ENCODE measurements at regions not wholly inside any gene's neighbourhood (a gene's known extent, or its start where the extent isn't known, plus 50 kb on each side); places are given as distances from the start of the nearest gene placed in this dataset.

GRCh38 chr2:23241121-23241520, 143.9 kb upstream of the KLHL29 start:
- H3K36me3 ChIP-seq (ENCODE audit: control insufficient read depth, insufficient read depth, low read length) = no peaks in the 10 kb centered on the region
- no peaks in the 10 kb centered on the region; the same call in 1 of the 2 replicates for H3K27me3 ChIP-seq (replicated peaks; ENCODE audit: control insufficient read depth, insufficient read depth, low read length)
- DNase-seq (ENCODE audit: extremely low read depth, insufficient read length) = no peak
- no peak for TF ChIP-seq CTCF (IDR thresholded peaks at IDR 0.05; ENCODE audit: insufficient read depth, low read length, poor library complexity, severe bottlenecking)
- no peak overlapping the region for H3K4me3 ChIP-seq (replicated peaks; ENCODE audit: low read depth, low read length)

GRCh38 chr2:23241611-23242245, 143.3 kb upstream of the KLHL29 start:
- no peak for DNase-seq (ENCODE audit: extremely low read depth, insufficient read length)
- no peak for TF ChIP-seq CTCF (IDR thresholded peaks at IDR 0.05; ENCODE audit: insufficient read depth, low read length, poor library complexity, severe bottlenecking)
- Histone ChIP-seq H3K27me3 (replicated peaks; ENCODE audit: control insufficient read depth, insufficient read depth, low read length) (no peaks in the 10 kb centered on the region; the same call in 1 of the 2 replicates), H3K36me3 (ENCODE audit: control insufficient read depth, insufficient read depth, low read length) (no peaks in the 10 kb centered on the region), H3K4me3 (replicated peaks; ENCODE audit: low read depth, low read length) (no peak overlapping the region)

- TF ChIP-seq CTCF (IDR thresholded peaks at IDR 0.05; ENCODE audit: insufficient read depth, low read length, poor library complexity, severe bottlenecking) = no peak
- H3K4me3 ChIP-seq (replicated peaks; ENCODE audit: low read depth, low read length) = no peak overlapping the region
- DNase-seq (ENCODE audit: extremely low read depth, insufficient read length) = no peak
- no peaks in the 10 kb centered on the region; the same call in 1 of the 2 replicates for H3K27me3 ChIP-seq (replicated peaks; ENCODE audit: control insufficient read depth, insufficient read depth, low read length)
- H3K36me3 ChIP-seq (ENCODE audit: control insufficient read depth, insufficient read depth, low read length) = no peaks in the 10 kb centered on the region
Observed at GRCh38 chr2:23243073-23243659, 141.8 kb upstream of the KLHL29 start.

- no peak for TF ChIP-seq CTCF (IDR thresholded peaks at IDR 0.05; ENCODE audit: insufficient read depth, low read length, poor library complexity, severe bottlenecking)
- DNase-seq (ENCODE audit: extremely low read depth, insufficient read length) = no peak
- H3K27me3 ChIP-seq (replicated peaks; ENCODE audit: control insufficient read depth, insufficient read depth, low read length) = no peaks in the 10 kb centered on the region; the same call in 1 of the 2 replicates
- H3K36me3 ChIP-seq (ENCODE audit: control insufficient read depth, insufficient read depth, low read length) = no peaks in the 10 kb centered on the region
- no peak overlapping the region for H3K4me3 ChIP-seq (replicated peaks; ENCODE audit: low read depth, low read length)
Observed at GRCh38 chr2:23244617-23245016, 140.4 kb upstream of the KLHL29 start.

GRCh38 chr2:23246992-23247683, 137.8 kb upstream of the KLHL29 start:
- Histone ChIP-seq H3K27me3 (replicated peaks; ENCODE audit: control insufficient read depth, insufficient read depth, low read length) (peaks cover 1% of the 10 kb centered on the region; the same call in 1 of the 2 replicates), H3K4me3 (replicated peaks; ENCODE audit: low read depth, low read length) (no peak overlapping the region), H3K36me3 (ENCODE audit: control insufficient read depth, insufficient read depth, low read length) (no peaks in the 10 kb centered on the region)
- no peak for DNase-seq (ENCODE audit: extremely low read depth, insufficient read length)
- TF ChIP-seq CTCF (IDR thresholded peaks at IDR 0.05; ENCODE audit: insufficient read depth, low read length, poor library complexity, severe bottlenecking) = no peak
